ENCODE measurements at regions not wholly inside any gene's neighbourhood (a gene's known extent, or its start where the extent isn't known, plus 50 kb on each side); places are given as distances from the start of the nearest gene placed in this dataset.

DNA sequence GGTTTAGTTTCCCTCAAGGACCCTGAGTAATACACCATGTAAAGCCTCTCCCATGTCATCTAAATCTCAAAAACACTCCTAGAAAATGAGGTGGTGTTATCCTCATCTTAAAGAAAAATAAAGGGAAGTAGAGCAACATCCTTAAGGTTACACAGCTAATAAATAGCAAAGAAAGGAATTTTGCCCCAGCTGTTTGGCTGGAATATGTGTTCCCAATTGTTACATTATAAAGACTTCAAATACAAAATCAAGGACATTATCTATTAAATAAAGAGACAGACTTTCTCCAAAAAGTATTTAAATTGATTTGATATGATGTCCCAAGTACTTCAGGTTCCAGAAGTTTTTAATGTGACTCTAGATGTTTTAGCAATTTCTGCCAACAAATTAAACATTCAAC is 57.9 kb upstream of the IL15 start (continued):
- TF ChIP-seq, protein P1, sequence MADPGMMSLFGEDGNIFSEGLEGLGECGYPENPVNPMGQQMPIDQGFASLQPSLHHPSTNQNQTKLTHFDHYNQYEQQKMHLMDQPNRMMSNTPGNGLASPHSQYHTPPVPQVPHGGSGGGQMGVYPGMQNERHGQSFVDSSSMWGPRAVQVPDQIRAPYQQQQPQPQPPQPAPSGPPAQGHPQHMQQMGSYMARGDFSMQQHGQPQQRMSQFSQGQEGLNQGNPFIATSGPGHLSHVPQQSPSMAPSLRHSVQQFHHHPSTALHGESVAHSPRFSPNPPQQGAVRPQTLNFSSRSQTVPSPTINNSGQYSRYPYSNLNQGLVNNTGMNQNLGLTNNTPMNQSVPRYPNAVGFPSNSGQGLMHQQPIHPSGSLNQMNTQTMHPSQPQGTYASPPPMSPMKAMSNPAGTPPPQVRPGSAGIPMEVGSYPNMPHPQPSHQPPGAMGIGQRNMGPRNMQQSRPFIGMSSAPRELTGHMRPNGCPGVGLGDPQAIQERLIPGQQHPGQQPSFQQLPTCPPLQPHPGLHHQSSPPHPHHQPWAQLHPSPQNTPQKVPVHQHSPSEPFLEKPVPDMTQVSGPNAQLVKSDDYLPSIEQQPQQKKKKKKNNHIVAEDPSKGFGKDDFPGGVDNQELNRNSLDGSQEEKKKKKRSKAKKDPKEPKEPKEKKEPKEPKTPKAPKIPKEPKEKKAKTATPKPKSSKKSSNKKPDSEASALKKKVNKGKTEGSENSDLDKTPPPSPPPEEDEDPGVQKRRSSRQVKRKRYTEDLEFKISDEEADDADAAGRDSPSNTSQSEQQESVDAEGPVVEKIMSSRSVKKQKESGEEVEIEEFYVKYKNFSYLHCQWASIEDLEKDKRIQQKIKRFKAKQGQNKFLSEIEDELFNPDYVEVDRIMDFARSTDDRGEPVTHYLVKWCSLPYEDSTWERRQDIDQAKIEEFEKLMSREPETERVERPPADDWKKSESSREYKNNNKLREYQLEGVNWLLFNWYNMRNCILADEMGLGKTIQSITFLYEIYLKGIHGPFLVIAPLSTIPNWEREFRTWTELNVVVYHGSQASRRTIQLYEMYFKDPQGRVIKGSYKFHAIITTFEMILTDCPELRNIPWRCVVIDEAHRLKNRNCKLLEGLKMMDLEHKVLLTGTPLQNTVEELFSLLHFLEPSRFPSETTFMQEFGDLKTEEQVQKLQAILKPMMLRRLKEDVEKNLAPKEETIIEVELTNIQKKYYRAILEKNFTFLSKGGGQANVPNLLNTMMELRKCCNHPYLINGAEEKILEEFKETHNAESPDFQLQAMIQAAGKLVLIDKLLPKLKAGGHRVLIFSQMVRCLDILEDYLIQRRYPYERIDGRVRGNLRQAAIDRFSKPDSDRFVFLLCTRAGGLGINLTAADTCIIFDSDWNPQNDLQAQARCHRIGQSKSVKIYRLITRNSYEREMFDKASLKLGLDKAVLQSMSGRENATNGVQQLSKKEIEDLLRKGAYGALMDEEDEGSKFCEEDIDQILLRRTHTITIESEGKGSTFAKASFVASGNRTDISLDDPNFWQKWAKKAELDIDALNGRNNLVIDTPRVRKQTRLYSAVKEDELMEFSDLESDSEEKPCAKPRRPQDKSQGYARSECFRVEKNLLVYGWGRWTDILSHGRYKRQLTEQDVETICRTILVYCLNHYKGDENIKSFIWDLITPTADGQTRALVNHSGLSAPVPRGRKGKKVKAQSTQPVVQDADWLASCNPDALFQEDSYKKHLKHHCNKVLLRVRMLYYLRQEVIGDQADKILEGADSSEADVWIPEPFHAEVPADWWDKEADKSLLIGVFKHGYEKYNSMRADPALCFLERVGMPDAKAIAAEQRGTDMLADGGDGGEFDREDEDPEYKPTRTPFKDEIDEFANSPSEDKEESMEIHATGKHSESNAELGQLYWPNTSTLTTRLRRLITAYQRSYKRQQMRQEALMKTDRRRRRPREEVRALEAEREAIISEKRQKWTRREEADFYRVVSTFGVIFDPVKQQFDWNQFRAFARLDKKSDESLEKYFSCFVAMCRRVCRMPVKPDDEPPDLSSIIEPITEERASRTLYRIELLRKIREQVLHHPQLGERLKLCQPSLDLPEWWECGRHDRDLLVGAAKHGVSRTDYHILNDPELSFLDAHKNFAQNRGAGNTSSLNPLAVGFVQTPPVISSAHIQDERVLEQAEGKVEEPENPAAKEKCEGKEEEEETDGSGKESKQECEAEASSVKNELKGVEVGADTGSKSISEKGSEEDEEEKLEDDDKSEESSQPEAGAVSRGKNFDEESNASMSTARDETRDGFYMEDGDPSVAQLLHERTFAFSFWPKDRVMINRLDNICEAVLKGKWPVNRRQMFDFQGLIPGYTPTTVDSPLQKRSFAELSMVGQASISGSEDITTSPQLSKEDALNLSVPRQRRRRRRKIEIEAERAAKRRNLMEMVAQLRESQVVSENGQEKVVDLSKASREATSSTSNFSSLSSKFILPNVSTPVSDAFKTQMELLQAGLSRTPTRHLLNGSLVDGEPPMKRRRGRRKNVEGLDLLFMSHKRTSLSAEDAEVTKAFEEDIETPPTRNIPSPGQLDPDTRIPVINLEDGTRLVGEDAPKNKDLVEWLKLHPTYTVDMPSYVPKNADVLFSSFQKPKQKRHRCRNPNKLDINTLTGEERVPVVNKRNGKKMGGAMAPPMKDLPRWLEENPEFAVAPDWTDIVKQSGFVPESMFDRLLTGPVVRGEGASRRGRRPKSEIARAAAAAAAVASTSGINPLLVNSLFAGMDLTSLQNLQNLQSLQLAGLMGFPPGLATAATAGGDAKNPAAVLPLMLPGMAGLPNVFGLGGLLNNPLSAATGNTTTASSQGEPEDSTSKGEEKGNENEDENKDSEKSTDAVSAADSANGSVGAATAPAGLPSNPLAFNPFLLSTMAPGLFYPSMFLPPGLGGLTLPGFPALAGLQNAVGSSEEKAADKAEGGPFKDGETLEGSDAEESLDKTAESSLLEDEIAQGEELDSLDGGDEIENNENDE (IDR thresholded peaks at IDR 0.05; ENCODE audit: insufficient replicate concordance, low read length), result no peak
- TF ChIP-seq, protein P2, sequence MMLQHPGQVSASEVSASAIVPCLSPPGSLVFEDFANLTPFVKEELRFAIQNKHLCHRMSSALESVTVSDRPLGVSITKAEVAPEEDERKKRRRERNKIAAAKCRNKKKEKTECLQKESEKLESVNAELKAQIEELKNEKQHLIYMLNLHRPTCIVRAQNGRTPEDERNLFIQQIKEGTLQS (IDR thresholded peaks at IDR 0.05; ENCODE audit: insufficient read depth, low read depth, low read length), result no peak
- TF ChIP-seq CHD2 (IDR thresholded peaks at IDR 0.05; ENCODE audit: low read length) (no peak), CREB1 (IDR thresholded peaks at IDR 0.05) (no peak), SIN3A (conservative IDR thresholded peaks at IDR 0.05 in 1 of 2, IDR thresholded peaks at IDR 0.05 in 1 of 2; ENCODE audit: low read depth in 1 of 2, low read length in 2 of 2) (no peak)

All from H1 (cell line).